ENCODE measurements at regions not wholly inside any gene's neighbourhood (a gene's known extent, or its start where the extent isn't known, plus 50 kb on each side); places are given as distances from the start of the nearest gene placed in this dataset.

DNA sequence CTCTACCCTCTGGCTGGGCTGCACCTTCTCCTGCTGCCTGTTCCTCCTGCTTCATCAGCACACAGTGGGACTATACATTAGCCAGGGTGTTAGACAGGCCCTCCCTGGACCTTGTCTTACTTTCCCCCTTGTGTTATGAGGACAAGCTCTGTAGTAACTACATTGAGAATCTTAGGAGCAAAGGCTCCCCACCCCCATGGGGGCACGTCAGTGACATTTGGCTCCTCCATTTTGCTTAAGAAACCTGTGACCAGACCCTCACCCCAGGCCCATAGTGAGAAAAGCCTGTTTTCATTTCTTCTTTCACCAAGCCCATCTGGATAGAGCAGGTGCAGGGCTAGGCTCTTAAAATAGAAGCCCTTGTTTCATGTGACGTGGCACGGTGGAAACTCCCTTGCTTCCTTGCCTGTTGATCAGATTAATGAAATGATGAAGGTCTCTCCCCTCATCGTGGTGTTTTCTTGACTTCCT is 146.7 kb downstream of the RPIA start:
- TF ChIP-seq ZNF70 (CRISPR knock-in tag; IDR thresholded peaks at IDR 0.05) = no peak
- no peak for TF ChIP-seq ZNF565 (CRISPR knock-in tag; conservative IDR thresholded peaks at IDR 0.05; ENCODE audit: low read depth)
- no peak for TF ChIP-seq CSRNP3 (CRISPR knock-in tag; IDR thresholded peaks at IDR 0.05)
- TF ChIP-seq SNAI2 (CRISPR knock-in tag; IDR thresholded peaks at IDR 0.05) = no peak
- TF ChIP-seq OSR1 (CRISPR knock-in tag; IDR thresholded peaks at IDR 0.05) = no peak
- TF ChIP-seq RARB (CRISPR knock-in tag; IDR thresholded peaks at IDR 0.05) = no peak
- no peak for TF ChIP-seq ARNTL (CRISPR knock-in tag; IDR thresholded peaks at IDR 0.05; ENCODE audit: borderline replicate concordance, low read depth)
- no peak for TF ChIP-seq PATZ1 (CRISPR knock-in tag; IDR thresholded peaks at IDR 0.05; ENCODE audit: borderline replicate concordance)
- TF ChIP-seq PPARA (CRISPR knock-in tag; IDR thresholded peaks at IDR 0.05; ENCODE audit: borderline replicate concordance) = no peak
- TF ChIP-seq ZNF8 (CRISPR knock-in tag; IDR thresholded peaks at IDR 0.05) = no peak
- TF ChIP-seq CSDC2 (CRISPR knock-in tag; IDR thresholded peaks at IDR 0.05) = no peak
- no peak for TF ChIP-seq ESRRG (CRISPR knock-in tag; IDR thresholded peaks at IDR 0.05)
- TF ChIP-seq ZC3H10 (CRISPR knock-in tag; IDR thresholded peaks at IDR 0.05) = no peak
- no peak for ATAC-seq

- no peak for ATAC-seq
- TF ChIP-seq ZC3H10 (CRISPR knock-in tag; IDR thresholded peaks at IDR 0.05) (no peak), SNAI2 (CRISPR knock-in tag; IDR thresholded peaks at IDR 0.05) (no peak), ISL1 (CRISPR knock-in tag; IDR thresholded peaks at IDR 0.05) (no peak), RARB (CRISPR knock-in tag; IDR thresholded peaks at IDR 0.05) (no peak), BACH2 (CRISPR knock-in tag; IDR thresholded peaks at IDR 0.05; ENCODE audit: borderline replicate concordance) (no peak), ZFP3 (CRISPR knock-in tag; IDR thresholded peaks at IDR 0.05) (no peak), GLIS3 (CRISPR knock-in tag; IDR thresholded peaks at IDR 0.05) (no peak), ZFP30 (CRISPR knock-in tag; IDR thresholded peaks at IDR 0.05) (no peak), ZNF565 (CRISPR knock-in tag; conservative IDR thresholded peaks at IDR 0.05; ENCODE audit: low read depth) (no peak), ZNF8 (CRISPR knock-in tag; IDR thresholded peaks at IDR 0.05) (no peak), CREB5 (CRISPR knock-in tag; IDR thresholded peaks at IDR 0.05; ENCODE audit: low read depth) (no peak), CSRNP3 (CRISPR knock-in tag; IDR thresholded peaks at IDR 0.05) (no peak), ARNTL (CRISPR knock-in tag; IDR thresholded peaks at IDR 0.05; ENCODE audit: borderline replicate concordance, low read depth) (no peak), ESRRG (CRISPR knock-in tag; IDR thresholded peaks at IDR 0.05) (no peak), PPARA (CRISPR knock-in tag; IDR thresholded peaks at IDR 0.05; ENCODE audit: borderline replicate concordance) (no peak), ZNF70 (CRISPR knock-in tag; IDR thresholded peaks at IDR 0.05) (no peak), TCF4 (CRISPR knock-in tag; IDR thresholded peaks at IDR 0.05; ENCODE audit: borderline replicate concordance) (no peak)
- TF ChIP-seq, protein P1, sequence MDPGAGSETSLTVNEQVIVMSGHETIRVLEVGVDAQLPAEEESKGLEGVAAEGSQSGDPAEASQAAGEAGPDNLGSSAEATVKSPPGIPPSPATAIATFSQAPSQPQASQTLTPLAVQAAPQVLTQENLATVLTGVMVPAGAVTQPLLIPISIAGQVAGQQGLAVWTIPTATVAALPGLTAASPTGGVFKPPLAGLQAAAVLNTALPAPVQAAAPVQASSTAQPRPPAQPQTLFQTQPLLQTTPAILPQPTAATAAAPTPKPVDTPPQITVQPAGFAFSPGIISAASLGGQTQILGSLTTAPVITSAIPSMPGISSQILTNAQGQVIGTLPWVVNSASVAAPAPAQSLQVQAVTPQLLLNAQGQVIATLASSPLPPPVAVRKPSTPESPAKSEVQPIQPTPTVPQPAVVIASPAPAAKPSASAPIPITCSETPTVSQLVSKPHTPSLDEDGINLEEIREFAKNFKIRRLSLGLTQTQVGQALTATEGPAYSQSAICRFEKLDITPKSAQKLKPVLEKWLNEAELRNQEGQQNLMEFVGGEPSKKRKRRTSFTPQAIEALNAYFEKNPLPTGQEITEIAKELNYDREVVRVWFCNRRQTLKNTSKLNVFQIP (CRISPR knock-in tag; IDR thresholded peaks at IDR 0.05; ENCODE audit: borderline replicate concordance, low read depth) = no peak
Measured at GRCh38 chr2:88841224-88841929, 149.9 kb downstream of the RPIA start.
